Loucy (cell line): ENCODE measurements at regions not wholly inside any gene's neighbourhood (a gene's known extent, or its start where the extent isn't known, plus 50 kb on each side); places are given as distances from the start of the nearest gene placed in this dataset.

Experiments used
- EZH2phosphoT487 ChIP-seq: fragments of 200-600 bp; IDR thresholded peaks from 2 replicates; pipeline ENCODE4 v1.6.1; 2018; ENCODE audit warnings: antibody characterized with exemption, mild to moderate bottlenecking, moderate library complexity, borderline replicate concordance
- TF ChIP-seq, protein P1 (sequence below): fragments of 200-600 bp; sonication (generic); conservative IDR thresholded peaks from 2 replicates; pipeline ENCODE4 v1.5.1; 2014; ENCODE audit warnings: mild to moderate bottlenecking, antibody characterized with exemption, low read length

DNA sequence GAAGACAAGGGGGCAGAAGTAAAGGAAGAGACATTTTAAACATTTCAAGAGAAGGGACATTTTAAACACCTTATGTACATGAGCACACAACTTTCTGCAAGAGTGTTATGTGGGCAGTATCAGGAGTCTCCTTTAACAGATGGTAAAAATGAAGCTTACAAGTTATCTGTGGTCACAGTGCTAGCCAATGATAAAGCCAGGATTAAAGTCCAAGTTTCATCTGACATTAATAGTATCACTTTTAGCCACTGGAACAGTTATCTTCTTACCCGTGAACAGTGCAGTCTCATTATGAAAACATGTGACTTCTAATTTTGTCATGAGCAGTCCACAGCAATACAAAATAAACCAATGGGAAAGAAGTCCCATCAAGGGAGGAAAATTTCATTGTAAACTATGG, 627.9 kb upstream of the AGA start:
- TF ChIP-seq, protein P1, sequence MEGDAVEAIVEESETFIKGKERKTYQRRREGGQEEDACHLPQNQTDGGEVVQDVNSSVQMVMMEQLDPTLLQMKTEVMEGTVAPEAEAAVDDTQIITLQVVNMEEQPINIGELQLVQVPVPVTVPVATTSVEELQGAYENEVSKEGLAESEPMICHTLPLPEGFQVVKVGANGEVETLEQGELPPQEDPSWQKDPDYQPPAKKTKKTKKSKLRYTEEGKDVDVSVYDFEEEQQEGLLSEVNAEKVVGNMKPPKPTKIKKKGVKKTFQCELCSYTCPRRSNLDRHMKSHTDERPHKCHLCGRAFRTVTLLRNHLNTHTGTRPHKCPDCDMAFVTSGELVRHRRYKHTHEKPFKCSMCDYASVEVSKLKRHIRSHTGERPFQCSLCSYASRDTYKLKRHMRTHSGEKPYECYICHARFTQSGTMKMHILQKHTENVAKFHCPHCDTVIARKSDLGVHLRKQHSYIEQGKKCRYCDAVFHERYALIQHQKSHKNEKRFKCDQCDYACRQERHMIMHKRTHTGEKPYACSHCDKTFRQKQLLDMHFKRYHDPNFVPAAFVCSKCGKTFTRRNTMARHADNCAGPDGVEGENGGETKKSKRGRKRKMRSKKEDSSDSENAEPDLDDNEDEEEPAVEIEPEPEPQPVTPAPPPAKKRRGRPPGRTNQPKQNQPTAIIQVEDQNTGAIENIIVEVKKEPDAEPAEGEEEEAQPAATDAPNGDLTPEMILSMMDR: no peak
- no peak for TF ChIP-seq EZH2phosphoT487
